A549 (cell line): ENCODE measurements at regions not wholly inside any gene's neighbourhood (a gene's known extent, or its start where the extent isn't known, plus 50 kb on each side); places are given as distances from the start of the nearest gene placed in this dataset.

ENCODE experiments used
- ATAC-seq, 2 experiments: fragments of 200-7000 bp in 1 of 2; fragments of >200 bp in 1 of 2; cut with Nextera tagmentation in 1 of 2; cut with Tn5 transposase in 1 of 2; 3 replicates each; pipeline versions ENCODE4 v1.8.0 to v1.9.1; 2018 to 2020; ENCODE audit warnings: mild to moderate bottlenecking in 1 of 2, moderate library complexity in 1 of 2
- CTCF ChIA-PET: fragments of 300-600 bp; sonication (Branson Sonifier 250); formaldehyde crosslinking; extraction: SDS; loops from one replicate; lab custom pipeline; 2021; ENCODE audit warnings: antibody characterized with exemption, inconsistent platforms; lab: Yijun Ruan, JAX
- POLR2A ChIA-PET: fragments of 350-600 bp; formaldehyde crosslinking; extraction: SDS; loops from one replicate; lab custom pipeline; 2021; ENCODE audit warnings: antibody characterized with exemption, inconsistent platforms; lab: Yijun Ruan, JAX
- DNase-seq, 2 experiments: peaks; one replicate each; pipeline versions ENCODE4 v3.0.0 to v3.0.0-alpha.2; 2011 to 2016; ENCODE audit warnings: low read depth in 1 of 2, low spot score in 1 of 2
- FAIRE-seq: peaks from 2 replicates; lab custom pipeline; 2011; peaks lifted over from hg19 to GRCh38; lab: Jason Lieb, UNC
- H3K27ac ChIP-seq, 2 experiments: fragments of >200 bp; sonication (Bioruptor Twin); formaldehyde crosslinking; 3 replicates each; pipeline ENCODE4 v1.5.1; 2016 to 2017
- H3K4me1 ChIP-seq: fragments of >200 bp; sonication (Bioruptor Twin); formaldehyde crosslinking; 3 replicates; pipeline ENCODE4 v1.6.1; 2016
- H3K4me2 ChIP-seq: fragments of >200 bp; sonication (Bioruptor Twin); formaldehyde crosslinking; 3 replicates; pipeline ENCODE4 v1.6.1; 2016
- H3K4me3 ChIP-seq: fragments of >200 bp; sonication (Bioruptor Twin); formaldehyde crosslinking; 3 replicates; pipeline ENCODE4 v1.5.1; 2016
- H3K9me3 ChIP-seq: fragments of >200 bp; sonication (Bioruptor Twin); formaldehyde crosslinking; 3 replicates; pipeline ENCODE4 v1.6.1; 2016
- BHLHE40 ChIP-seq: IDR thresholded peaks from 2 replicates; pipeline ENCODE4 v1.6.1; 2012; ENCODE audit warnings: low read depth, low read length, inconsistent platforms
- EHF ChIP-seq: fragments of 250-450 bp; sonication (Bioruptor Pico); IDR thresholded peaks from 2 replicates; pipeline ENCODE4 v1.5.0; 2020; ENCODE audit warnings: mild to moderate bottlenecking
- ESRRA ChIP-seq: fragments of 150-350 bp; IDR thresholded peaks from 2 replicates; pipeline ENCODE4 v1.6.1; 2014; ENCODE audit warnings: mild to moderate bottlenecking, low read length, borderline replicate concordance
- FOSB ChIP-seq: fragments of 250-450 bp; sonication (Bioruptor Pico); IDR thresholded peaks from 2 replicates; pipeline ENCODE4 v1.5.0; 2020; ENCODE audit warnings: mild to moderate bottlenecking, moderate library complexity
- FOSL2 ChIP-seq, 2 experiments: fragments of 450-650 bp in 1 of 2; fragments of >200 bp in 1 of 2; sonication (Bioruptor Twin) in 1 of 2; formaldehyde crosslinking; IDR thresholded peaks; 2 replicates each; pipeline versions ENCODE4 v1.5.0 to v1.6.1; 2016 to 2020; ENCODE audit warnings: mild to moderate bottlenecking in 1 of 2, moderate library complexity in 1 of 2
- HDAC2 ChIP-seq: fragments of 200-600 bp; sonication (generic); IDR thresholded peaks from 2 replicates; pipeline ENCODE4 v1.6.1; 2016
- HOXB5 ChIP-seq: fragments of 250-450 bp; sonication (Bioruptor Pico); IDR thresholded peaks from 2 replicates; pipeline ENCODE4 v1.5.0; 2020; ENCODE audit warnings: mild to moderate bottlenecking, moderate library complexity
- MAZ ChIP-seq: fragments of 150-350 bp; IDR thresholded peaks from 2 replicates; pipeline ENCODE4 v1.6.1; 2014; ENCODE audit warnings: antibody characterized with exemption, low read depth, low read length, borderline replicate concordance
- POLR2A ChIP-seq: IDR thresholded peaks from 2 replicates; pipeline ENCODE4 v1.6.1; 2012; ENCODE audit warnings: mild to moderate bottlenecking, low read length
- RAD21 ChIP-seq, 2 experiments: fragments of >200 bp in 1 of 2; sonication (Bioruptor Twin) in 1 of 2; formaldehyde crosslinking in 1 of 2; IDR thresholded peaks in 1 of 2; conservative IDR thresholded peaks in 1 of 2; 2 replicates in 1 of 2; 3 replicates in 1 of 2; pipeline ENCODE4 v1.6.1; 2012 to 2018; ENCODE audit warnings: inconsistent platforms in 1 of 2
- RCOR1 ChIP-seq: fragments of 150-350 bp; IDR thresholded peaks from 2 replicates; pipeline ENCODE4 v1.6.1; 2014; ENCODE audit warnings: antibody characterized with exemption, low read length, low read depth
- REST ChIP-seq: fragments of 200-600 bp; sonication (generic); IDR thresholded peaks from 2 replicates; pipeline ENCODE4 v1.6.1; 2016; ENCODE audit warnings: antibody characterized with exemption, mild to moderate bottlenecking, moderate library complexity
- RFX5 ChIP-seq: fragments of 450-650 bp; IDR thresholded peaks from 2 replicates; pipeline ENCODE4 v1.7.1; 2014; ENCODE audit warnings: antibody characterized with exemption, mild to moderate bottlenecking, moderate library complexity
- RNF2 ChIP-seq: fragments of 200-600 bp; sonication (generic); IDR thresholded peaks from 2 replicates; pipeline ENCODE4 v1.6.1; 2016; ENCODE audit warnings: low read depth, mild to moderate bottlenecking, antibody characterized with exemption, moderate library complexity, borderline replicate concordance
- SMC3 ChIP-seq: fragments of >200 bp; sonication (Bioruptor Twin); formaldehyde crosslinking; IDR thresholded peaks from 3 replicates; pipeline ENCODE4 v1.6.1; 2018; ENCODE audit warnings: inconsistent platforms
- TFCP2L1 ChIP-seq: fragments of 250-450 bp; sonication (Bioruptor Pico); IDR thresholded peaks from 2 replicates; pipeline ENCODE4 v1.5.0; 2021; ENCODE audit warnings: mild to moderate bottlenecking
- ZNF302 ChIP-seq: fragments of 250-450 bp; sonication (Bioruptor Pico); IDR thresholded peaks from 2 replicates; pipeline ENCODE4 v1.9.0; 2021; ENCODE audit warnings: inconsistent platforms, mild to moderate bottlenecking, moderate library complexity
- ZSCAN20 ChIP-seq: fragments of 250-450 bp; sonication (Bioruptor Pico); IDR thresholded peaks from 2 replicates; pipeline ENCODE4 v1.8.0; 2022; ENCODE audit warnings: mild to moderate bottlenecking, moderate library complexity
- WGBS: methylation state at CpG from one replicate; pipeline ENCODE4 v1.1.6; 2017; ENCODE audit errors: missing lambda C conversion rate; 5-methylcytosine and 5-hydroxymethylcytosine counted together
- TF ChIP-seq, protein P1 (sequence below): fragments of 450-650 bp; IDR thresholded peaks from 2 replicates; pipeline ENCODE4 v1.6.1; 2014; ENCODE audit warnings: antibody characterized with exemption
- TF ChIP-seq, protein P2 (sequence below): IDR thresholded peaks from 2 replicates; pipeline ENCODE4 v1.6.1; 2012
- TF ChIP-seq, protein P3 (sequence below): fragments of 250-450 bp; sonication (Bioruptor Pico); IDR thresholded peaks from 2 replicates; pipeline ENCODE4 v1.5.0; 2020; ENCODE audit warnings: low read depth, mild to moderate bottlenecking, moderate library complexity

- TF ChIP-seq SMC3 (no peak), EHF (CRISPR knock-in tag) (no peak), HDAC2 (no peak), HOXB5 (CRISPR knock-in tag) (no peak)
- no peak overlapping the region for H3K27ac ChIP-seq
- H3K4me1 ChIP-seq, result no peaks in the 10 kb centered on the region
- ChIA-PET CTCF (no interaction called here), POLR2A (no interaction called here)
- no peak overlapping the region for H3K4me3 ChIP-seq
- no peak overlapping the region for H3K4me2 ChIP-seq
- ATAC-seq (no peak), DNase-seq (no peak), FAIRE-seq (no peak)
- no peaks in the 10 kb centered on the region for H3K9me3 ChIP-seq
- WGBS, result 31% methylated on average over 13 of the region's 13 CpGs
These were observed 188.6 kb downstream of the MYCN start for GRCh38 chr2:16128746-16129610.

- Histone ChIP-seq H3K4me1 (no peaks in the 10 kb centered on the region), H3K4me2 (no peak overlapping the region), H3K9me3 (no peaks in the 10 kb centered on the region), H3K4me3 (no peak overlapping the region), H3K27ac (no peak overlapping the region)
- ChIA-PET POLR2A (no interaction called here), CTCF (no interaction called here)
- 53% methylated on average over 6 of the region's 8 CpGs for WGBS
- DNase-seq (no peak), ATAC-seq (no peak), FAIRE-seq (no peak)
- TF ChIP-seq, protein P1, sequence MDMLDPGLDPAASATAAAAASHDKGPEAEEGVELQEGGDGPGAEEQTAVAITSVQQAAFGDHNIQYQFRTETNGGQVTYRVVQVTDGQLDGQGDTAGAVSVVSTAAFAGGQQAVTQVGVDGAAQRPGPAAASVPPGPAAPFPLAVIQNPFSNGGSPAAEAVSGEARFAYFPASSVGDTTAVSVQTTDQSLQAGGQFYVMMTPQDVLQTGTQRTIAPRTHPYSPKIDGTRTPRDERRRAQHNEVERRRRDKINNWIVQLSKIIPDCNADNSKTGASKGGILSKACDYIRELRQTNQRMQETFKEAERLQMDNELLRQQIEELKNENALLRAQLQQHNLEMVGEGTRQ, result no peak
- TF ChIP-seq BHLHE40, result no peak
- TF ChIP-seq REST, result no peak
- no peak for TF ChIP-seq POLR2A
- no peak for TF ChIP-seq MAZ
- TF ChIP-seq FOSB (CRISPR knock-in tag), result no peak
- TF ChIP-seq SMC3, result no peak
- no peak for TF ChIP-seq RAD21 (conservative IDR thresholded peaks at IDR 0.05 in 1 of 2, IDR thresholded peaks at IDR 0.05 in 1 of 2)
- no peak for TF ChIP-seq ESRRA
- TF ChIP-seq ZNF302 (CRISPR knock-in tag), result no peak
- no peak for TF ChIP-seq ZSCAN20 (CRISPR knock-in tag)
- TF ChIP-seq TFCP2L1 (CRISPR knock-in tag), result no peak
- TF ChIP-seq RFX5, result no peak
- no peak for TF ChIP-seq FOSL2 (IDR thresholded peaks at IDR 0.05)
- TF ChIP-seq FOSL2 (CRISPR knock-in tag; IDR thresholded peaks at IDR 0.05), result no peak
- TF ChIP-seq, protein P2, sequence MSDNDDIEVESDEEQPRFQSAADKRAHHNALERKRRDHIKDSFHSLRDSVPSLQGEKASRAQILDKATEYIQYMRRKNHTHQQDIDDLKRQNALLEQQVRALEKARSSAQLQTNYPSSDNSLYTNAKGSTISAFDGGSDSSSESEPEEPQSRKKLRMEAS, result no peak
- TF ChIP-seq, protein P3, sequence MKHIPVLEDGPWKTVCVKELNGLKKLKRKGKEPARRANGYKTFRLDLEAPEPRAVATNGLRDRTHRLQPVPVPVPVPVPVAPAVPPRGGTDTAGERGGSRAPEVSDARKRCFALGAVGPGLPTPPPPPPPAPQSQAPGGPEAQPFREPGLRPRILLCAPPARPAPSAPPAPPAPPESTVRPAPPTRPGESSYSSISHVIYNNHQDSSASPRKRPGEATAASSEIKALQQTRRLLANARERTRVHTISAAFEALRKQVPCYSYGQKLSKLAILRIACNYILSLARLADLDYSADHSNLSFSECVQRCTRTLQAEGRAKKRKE (CRISPR knock-in tag), result no peak
- TF ChIP-seq RNF2, result no peak
- TF ChIP-seq RCOR1, result no peak
These were observed 187.6 kb downstream of the MYCN start for GRCh38 chr2:16127958-16128357.
